GM12891 (cell line): ENCODE measurements at regions not wholly inside any gene's neighbourhood (a gene's known extent, or its start where the extent isn't known, plus 50 kb on each side); places are given as distances from the start of the nearest gene placed in this dataset.

Experiments used
- DNase-seq: peaks from one replicate; pipeline ENCODE4 v3.0.0; 2011; ENCODE audit warnings: low spot score; ENCODE audit not compliant: insufficient read length
- FAIRE-seq: peaks from 2 replicates; lab custom pipeline; 2011; peaks lifted over from hg19 to GRCh38; lab: Jason Lieb, UNC
- PAX5 ChIP-seq: IDR thresholded peaks from 2 replicates; pipeline ENCODE4 v1.6.1; 2011; ENCODE audit warnings: low read length, moderate library complexity, mild to moderate bottlenecking; ENCODE audit not compliant: insufficient read depth, severe bottlenecking
- POLR2A ChIP-seq: IDR thresholded peaks from 2 replicates; pipeline ENCODE4 v1.6.1; 2011; ENCODE audit warnings: low read depth, low read length, control low read depth
- POLR2AphosphoS5 ChIP-seq: IDR thresholded peaks from 2 replicates; pipeline ENCODE4 v1.6.1; 2011; ENCODE audit warnings: low read depth, low read length, control low read depth
- POU2F2 ChIP-seq: IDR thresholded peaks from 2 replicates; pipeline ENCODE4 v1.6.1; 2011; ENCODE audit warnings: low read depth, mild to moderate bottlenecking, control low read depth, low read length, moderate library complexity
- SPI1 ChIP-seq: IDR thresholded peaks from 2 replicates; pipeline ENCODE4 v1.6.1; 2011; ENCODE audit warnings: low read depth, low read length, control low read depth
- TAF1 ChIP-seq: IDR thresholded peaks from 2 replicates; pipeline ENCODE4 v1.6.1; 2011; ENCODE audit warnings: low read depth, low read length, control low read depth

DNA sequence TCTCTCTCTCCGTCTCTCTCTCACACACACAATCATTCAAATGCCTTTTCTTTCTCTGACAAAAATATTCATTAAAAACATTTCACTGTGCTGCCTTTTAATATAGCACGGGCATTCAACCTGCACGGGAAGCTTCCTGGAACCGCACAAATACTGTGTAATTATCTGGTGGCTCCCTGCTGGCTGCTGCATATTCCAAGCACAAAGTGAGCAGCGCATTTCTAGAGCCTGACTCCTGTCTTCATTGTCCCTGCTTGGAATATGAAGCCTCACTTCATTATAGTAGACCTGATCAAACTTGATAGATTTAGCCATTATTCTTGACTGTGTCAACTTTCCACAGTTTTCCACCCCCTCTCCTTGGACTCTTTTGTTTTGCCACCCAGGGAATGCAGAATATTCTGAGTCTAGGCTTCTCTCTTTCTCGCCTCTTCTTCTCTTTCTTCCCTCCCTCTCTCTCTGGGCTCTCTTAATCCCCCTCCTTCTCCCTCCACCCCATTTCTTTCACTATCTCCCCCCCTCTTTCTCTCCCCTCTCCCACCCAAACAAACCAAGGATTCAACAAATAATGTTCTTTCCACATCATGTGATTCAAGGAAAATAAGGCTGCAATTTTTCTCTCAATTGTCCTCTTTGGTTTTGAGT is 672.1 kb upstream of the FANCL start:
- FAIRE-seq (no peak), DNase-seq (no peak)
- TF ChIP-seq POU2F2 (no peak), PAX5 (no peak), TAF1 (no peak), POLR2AphosphoS5 (no peak), POLR2A (no peak), SPI1 (no peak)

DNA sequence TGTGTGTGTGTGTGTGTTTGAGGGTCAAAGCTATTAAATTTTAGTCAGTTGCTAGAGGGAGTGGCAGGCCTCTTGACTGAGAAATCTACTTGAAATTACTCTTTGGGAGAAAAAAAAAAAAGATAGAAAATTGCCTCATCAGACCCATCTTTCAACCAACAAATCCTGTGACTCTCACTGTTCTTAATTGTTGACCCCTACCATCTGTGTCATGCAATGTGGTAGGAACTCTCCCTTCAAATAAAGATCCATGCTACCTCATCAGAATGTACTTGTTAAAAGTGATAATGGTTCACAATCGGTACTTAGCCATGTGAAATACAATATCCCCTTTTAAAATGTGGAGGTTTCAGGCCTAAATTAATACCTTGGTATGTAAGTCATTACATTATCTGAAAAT is 670.8 kb upstream of the FANCL start:
- no peak for DNase-seq
- no peak for FAIRE-seq
- no peak for TF ChIP-seq PAX5
- TF ChIP-seq TAF1: no peak
- TF ChIP-seq POLR2AphosphoS5: no peak
- no peak for TF ChIP-seq POLR2A
- TF ChIP-seq POU2F2: no peak
- no peak for TF ChIP-seq SPI1

DNA sequence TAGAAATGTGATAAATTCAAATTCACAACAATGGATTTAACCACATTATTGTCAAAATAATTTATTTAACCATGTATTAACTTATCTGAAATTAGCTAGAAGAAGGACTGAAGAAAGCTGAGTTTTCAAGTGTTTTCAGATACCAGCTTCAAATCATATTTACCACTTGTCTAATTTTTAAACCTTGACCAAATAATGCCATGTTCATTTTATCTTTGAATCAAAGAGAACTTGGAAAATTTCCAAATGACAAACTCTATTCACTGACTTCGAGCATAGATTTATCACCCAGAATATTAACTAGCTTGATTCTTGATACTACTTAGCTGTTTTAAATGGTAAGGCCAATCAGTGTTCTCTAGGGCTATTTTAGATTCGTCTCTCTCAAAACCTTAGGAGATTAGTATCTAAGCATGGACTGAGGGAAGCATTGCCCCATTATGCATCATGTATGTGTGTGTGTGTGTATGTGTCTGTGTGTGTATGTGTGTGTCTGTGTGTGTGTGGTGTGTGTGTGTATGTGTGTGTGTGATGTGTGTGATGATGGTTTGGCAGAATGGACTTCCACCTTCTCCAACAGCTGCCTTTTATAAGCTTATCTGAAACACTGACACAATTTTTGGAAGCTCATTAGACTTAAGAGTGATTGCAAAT is 667.5 kb upstream of the FANCL start:
- no peak for DNase-seq
- FAIRE-seq: no peak

DNA sequence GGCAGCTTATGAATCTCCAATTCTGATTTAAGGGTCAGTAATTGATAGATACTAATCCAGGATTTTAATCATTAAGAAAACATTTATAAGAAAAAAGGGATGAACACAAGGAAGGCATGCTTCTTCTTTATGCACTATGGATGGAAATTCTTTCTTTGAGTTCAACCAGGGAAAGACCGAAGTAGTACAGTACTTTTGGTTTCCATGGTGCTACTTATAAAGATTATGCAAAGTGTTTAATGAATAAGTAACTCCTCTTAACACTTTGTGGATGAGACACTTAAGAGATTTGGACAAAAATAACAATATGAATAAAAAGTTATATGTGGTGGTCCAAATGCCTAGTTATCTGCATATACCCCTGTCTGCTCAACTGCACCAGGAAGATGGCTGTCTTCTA is 666.5 kb upstream of the FANCL start:
- no peak for DNase-seq
- no peak for FAIRE-seq

More for the DNA sequence above, 667.5 kb upstream of the FANCL start:
- TF ChIP-seq POLR2A (no peak), POU2F2 (no peak), TAF1 (no peak), PAX5 (no peak), POLR2AphosphoS5 (no peak), SPI1 (no peak)

DNA sequence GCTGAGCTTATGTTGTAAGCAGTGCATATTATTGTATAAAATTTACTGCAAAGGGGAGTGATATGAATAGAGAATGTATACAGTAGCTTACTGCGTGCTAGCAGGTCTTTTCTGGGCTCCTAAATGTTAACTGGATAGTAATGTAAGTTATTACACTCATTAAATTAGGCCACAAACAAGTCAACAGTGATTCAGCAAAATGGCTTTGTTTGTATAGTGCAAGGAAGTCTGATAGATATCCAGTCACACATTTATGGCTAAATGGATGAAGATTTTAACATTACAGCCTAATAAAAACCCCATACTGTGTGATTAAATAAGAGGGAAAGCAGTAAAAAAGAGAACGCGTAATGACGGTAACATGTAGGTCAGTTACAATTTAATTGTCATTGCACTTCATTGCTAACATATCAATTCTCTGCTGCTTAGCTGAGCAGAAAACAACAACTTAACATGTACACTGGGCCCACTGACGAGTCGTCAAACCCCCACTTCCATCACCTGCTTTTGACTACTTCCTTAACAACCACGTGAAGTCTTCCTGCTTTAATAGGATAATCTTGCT is 665.0 kb upstream of the FANCL start:
- TF ChIP-seq PAX5: no peak
- no peak for TF ChIP-seq POU2F2
- no peak for TF ChIP-seq POLR2A
- TF ChIP-seq TAF1: no peak
- no peak for TF ChIP-seq POLR2AphosphoS5
- no peak for TF ChIP-seq SPI1
- DNase-seq (no peak), FAIRE-seq (no peak)

More for the DNA sequence above, 666.5 kb upstream of the FANCL start:
- TF ChIP-seq POLR2AphosphoS5 (no peak), POLR2A (no peak), SPI1 (no peak), POU2F2 (no peak), PAX5 (no peak), TAF1 (no peak)

DNA sequence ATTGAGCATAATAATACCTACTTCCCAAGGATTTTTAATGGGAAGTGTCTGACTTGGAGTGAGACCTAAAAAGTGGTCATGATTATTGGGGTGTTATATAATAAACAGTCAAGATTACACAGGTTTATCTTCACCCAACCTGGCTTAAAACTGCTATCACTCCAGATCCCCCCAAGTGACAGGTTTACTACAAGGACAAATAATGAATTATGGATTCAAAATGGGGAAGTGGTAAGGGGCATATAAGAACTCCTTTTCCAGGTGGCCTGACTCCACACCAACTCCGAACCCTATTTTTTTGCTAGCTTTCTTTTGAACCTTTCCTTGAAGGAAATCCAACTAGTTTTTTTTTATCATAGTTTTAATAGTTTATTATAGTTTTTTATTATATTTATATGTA is 663.0 kb upstream of the FANCL start:
- FAIRE-seq (no peak), DNase-seq (no peak)
- TF ChIP-seq POU2F2 (no peak), SPI1 (no peak), POLR2AphosphoS5 (no peak), TAF1 (no peak), PAX5 (no peak)

DNA sequence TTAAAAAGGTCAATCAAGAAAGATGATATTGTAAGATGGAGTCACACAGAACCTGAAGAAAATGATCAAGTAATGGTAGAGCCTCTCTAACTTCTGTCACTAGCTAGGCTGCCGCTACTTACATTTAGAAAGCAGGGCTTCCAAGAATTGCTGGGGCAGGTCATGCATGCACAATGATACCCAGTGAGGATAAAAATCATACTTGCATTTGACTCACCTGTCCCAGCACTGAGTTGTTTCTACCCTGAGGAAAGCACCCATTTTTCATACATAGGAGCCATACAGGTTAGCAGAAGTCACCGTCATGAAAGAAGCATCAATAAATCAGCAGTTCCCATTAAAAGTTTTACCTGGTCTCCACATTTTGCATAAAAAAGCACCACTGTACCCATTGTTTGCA is 662.3 kb upstream of the FANCL start:
- no peak for FAIRE-seq

DNA sequence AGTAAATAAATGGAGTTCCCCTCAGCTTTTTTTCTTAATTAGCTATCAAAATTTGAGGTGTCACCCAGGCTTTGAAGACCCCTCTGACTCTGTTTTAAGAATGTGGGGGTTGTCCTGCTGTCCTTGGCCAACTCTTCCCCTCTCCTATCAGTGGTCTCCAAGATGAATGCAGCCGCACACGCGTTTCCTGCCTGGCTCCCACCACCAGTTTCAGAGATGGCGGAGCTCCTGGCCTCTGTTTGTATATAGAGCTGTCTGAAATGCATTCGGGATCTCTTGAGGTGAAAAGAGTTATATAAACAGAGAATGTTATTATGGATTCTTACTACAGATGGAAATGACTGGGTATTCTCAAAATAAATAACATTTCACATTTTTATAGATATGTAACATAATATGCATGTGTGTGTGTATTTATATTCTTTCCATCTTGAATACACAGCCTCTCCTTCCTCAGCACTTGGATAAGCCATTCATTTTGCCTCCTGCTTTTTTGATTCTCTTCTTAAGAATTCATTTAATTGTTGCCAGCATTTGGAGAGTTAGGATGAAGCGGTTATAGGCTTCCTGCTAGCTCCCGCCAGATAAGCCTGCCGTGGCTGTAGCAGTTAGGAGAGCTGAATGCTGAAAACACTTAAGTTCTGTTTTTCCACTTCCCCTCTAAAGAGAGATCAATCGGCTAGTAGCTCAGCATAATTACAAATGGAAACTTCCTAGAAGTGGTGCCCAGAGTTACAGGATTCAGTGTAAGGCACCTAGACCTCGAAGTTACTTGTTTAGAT is 659.3 kb upstream of the FANCL start:
- TF ChIP-seq SPI1 (no peak), POLR2AphosphoS5 (no peak), PAX5 (no peak), POU2F2 (no peak), TAF1 (no peak), POLR2A (no peak)
- FAIRE-seq: no peak
- no peak for DNase-seq

More for the DNA sequence above, 662.3 kb upstream of the FANCL start:
- no peak for TF ChIP-seq TAF1
- no peak for TF ChIP-seq SPI1
- no peak for TF ChIP-seq POLR2AphosphoS5
- no peak for DNase-seq

DNA sequence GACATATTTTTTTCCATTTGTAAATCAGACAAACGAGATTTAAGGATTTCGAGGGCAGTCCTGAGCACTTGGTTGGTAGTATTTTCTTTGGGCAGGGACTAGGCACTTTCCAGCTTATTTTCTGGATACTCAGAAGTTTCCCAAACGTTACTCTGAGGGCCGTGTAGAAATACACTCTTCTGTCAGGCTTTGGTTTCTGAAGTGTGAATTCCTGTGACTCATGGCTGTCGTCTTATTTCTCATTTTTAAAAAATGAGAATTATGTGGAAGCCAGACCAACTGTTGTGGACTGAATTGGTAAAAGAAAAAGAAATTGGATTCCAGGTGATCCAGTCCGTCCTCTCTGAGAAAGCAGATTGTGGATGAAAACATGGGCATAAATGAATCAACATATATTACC is 658.6 kb upstream of the FANCL start:
- FAIRE-seq (no peak), DNase-seq (no peak)
- TF ChIP-seq SPI1: no peak
- no peak for TF ChIP-seq PAX5
- TF ChIP-seq POLR2A: no peak
- no peak for TF ChIP-seq POLR2AphosphoS5
- no peak for TF ChIP-seq TAF1
- no peak for TF ChIP-seq POU2F2
